ENCODE measurements at regions not wholly inside any gene's neighbourhood (a gene's known extent, or its start where the extent isn't known, plus 50 kb on each side); places are given as distances from the start of the nearest gene placed in this dataset.

- no peak for TF ChIP-seq CTCF (conservative IDR thresholded peaks at IDR 0.05; ENCODE audit: low read depth, low read length)
- TF ChIP-seq FOS (IDR thresholded peaks at IDR 0.05; ENCODE audit: low read depth, low read length): no peak
- TF ChIP-seq USF2 (IDR thresholded peaks at IDR 0.05; ENCODE audit: low read depth, low read length): no peak
Observed at GRCh38 chr15:29448320-29448719, 178.7 kb upstream of the NSMCE3 start.
